Neural crest cell (in vitro differentiated cells): ENCODE measurements at regions not wholly inside any gene's neighbourhood (a gene's known extent, or its start where the extent isn't known, plus 50 kb on each side); places are given as distances from the start of the nearest gene placed in this dataset.

Experiments
- DNase-seq: peaks from one replicate; pipeline ENCODE4 v3.0.0; 2021; ENCODE audit warnings: low read depth, mixed read lengths, low spot score
- H3K27ac Mint-ChIP-seq: one replicate; pipeline ENCODE4 v1.8.0; 2021; ENCODE audit warnings: mild to moderate bottlenecking, mixed read lengths; ENCODE audit not compliant: unreplicated experiment
- H3K27me3 Mint-ChIP-seq: 2 replicates; pipeline ENCODE4 v1.8.0; 2021; ENCODE audit warnings: low read depth, mild to moderate bottlenecking, mixed read lengths
- H3K36me3 Mint-ChIP-seq: 2 replicates; pipeline ENCODE4 v1.8.0; 2021; ENCODE audit warnings: low read depth, mild to moderate bottlenecking, mixed read lengths
- H3K4me1 Mint-ChIP-seq: 2 replicates; pipeline ENCODE4 v1.8.0; 2021; ENCODE audit warnings: mixed read lengths
- H3K4me3 Mint-ChIP-seq: one replicate; pipeline ENCODE4 v1.8.0; 2021; ENCODE audit warnings: mild to moderate bottlenecking, mixed read lengths
- H3K9me3 Mint-ChIP-seq: 2 replicates; pipeline ENCODE4 v1.8.0; 2021; ENCODE audit warnings: mixed read lengths
- CTCF ChIP-seq: fragments of 200-600 bp; sonication (generic); conservative IDR thresholded peaks from 2 replicates; pipeline ENCODE4 v1.5.0; 2021; ENCODE audit warnings: antibody characterized with exemption, mild to moderate bottlenecking

- Mint-ChIP-seq H3K27me3 (no peaks in the 10 kb centered on the region), H3K4me3 (no peak overlapping the region), H3K27ac (no peak overlapping the region), H3K4me1 (peaks cover 12% of the 10 kb centered on the region), H3K9me3 (no peaks in the 10 kb centered on the region), H3K36me3 (no peaks in the 10 kb centered on the region)
- no peak for DNase-seq
- TF ChIP-seq CTCF = no peak
Observed at GRCh38 chr10:64528294-64529002, 1007.2 kb downstream of the REEP3 start.

- Mint-ChIP-seq H3K36me3 (no peaks in the 10 kb centered on the region), H3K27ac (no peak overlapping the region), H3K4me1 (peaks cover 12% of the 10 kb centered on the region), H3K4me3 (no peak overlapping the region), H3K27me3 (no peaks in the 10 kb centered on the region), H3K9me3 (no peaks in the 10 kb centered on the region)
- DNase-seq = no peak
- TF ChIP-seq CTCF = no peak
Observed at GRCh38 chr10:64529003-64529350, 1007.8 kb downstream of the REEP3 start.

GRCh38 chr10:64534616-64535015 is 1013.4 kb downstream of the REEP3 start:
- Mint-ChIP-seq H3K9me3 (no peaks in the 10 kb centered on the region), H3K27ac (peak overlapping the region; percentile 2), H3K4me1 (peaks cover 32% of the 10 kb centered on the region), H3K27me3 (no peaks in the 10 kb centered on the region), H3K4me3 (no peak overlapping the region), H3K36me3 (no peaks in the 10 kb centered on the region)
- TF ChIP-seq CTCF = no peak
- no peak for DNase-seq

- H3K9me3 Mint-ChIP-seq = no peaks in the 10 kb centered on the region
- H3K4me1 Mint-ChIP-seq = peaks cover 32% of the 10 kb centered on the region
- H3K4me3 Mint-ChIP-seq = no peak overlapping the region
- no peaks in the 10 kb centered on the region for H3K27me3 Mint-ChIP-seq
- peak overlapping the region; percentile 86 for H3K27ac Mint-ChIP-seq
- TF ChIP-seq CTCF = no peak
- DNase-seq = no peak
- no peaks in the 10 kb centered on the region for H3K36me3 Mint-ChIP-seq
Observed at GRCh38 chr10:64535131-64535867, 1014.1 kb downstream of the REEP3 start.

GRCh38 chr10:64537112-64537511 is 1015.9 kb downstream of the REEP3 start:
- Mint-ChIP-seq H3K9me3 (no peaks in the 10 kb centered on the region), H3K4me1 (peaks cover 32% of the 10 kb centered on the region), H3K4me3 (no peak overlapping the region), H3K27me3 (no peaks in the 10 kb centered on the region), H3K27ac (no peak overlapping the region), H3K36me3 (no peaks in the 10 kb centered on the region)
- no peak for TF ChIP-seq CTCF
- no peak for DNase-seq
